Left lobe of liver (tissue), 2 donors: ENCODE measurements at regions not wholly inside any gene's neighbourhood (a gene's known extent, or its start where the extent isn't known, plus 50 kb on each side); places are given as distances from the start of the nearest gene placed in this dataset.
"Not testable (repeated sequence)": the region's sequence is repeated elsewhere in the genome, so short reads cannot be mapped to it uniquely, and the experiment has no call there.

Source experiments
- ATAC-seq: fragments of 200-7000 bp; cut with Tn5 transposase; one replicate; pipeline ENCODE4 v1.9.1; 2020; ENCODE audit warnings: mild to moderate bottlenecking, moderate library complexity
- DNase-seq: peaks from one replicate; pipeline ENCODE4 v3.0.0-alpha.2; 2020; ENCODE audit warnings: low spot score
- donor health status: DM: no; HTN: no; CAD: no; lungs with moderate emphysema.
- donor health status: DM: no; HTN: yes; CAD: no.

GRCh38 chr1:118479351-118479750 lies 294.3 kb upstream of the SPAG17 start:
- DNase-seq (no peak), ATAC-seq (no peak)

GRCh38 chr1:118473825-118474224 lies 288.8 kb upstream of the SPAG17 start:
- DNase-seq: no peak
- ATAC-seq: no peak

GRCh38 chr1:118464460-118464859 lies 279.4 kb upstream of the SPAG17 start:
- ATAC-seq, DNase-seq: not testable (repeated sequence)

- ATAC-seq: peak; percentile 63
These were observed 276.1 kb upstream of the SPAG17 start for GRCh38 chr1:118461154-118461553.

GRCh38 chr1:118459871-118460270 lies 274.8 kb upstream of the SPAG17 start:
- DNase-seq (no peak), ATAC-seq (no peak)

More at GRCh38 chr1:118461154-118461553, 276.1 kb upstream of the SPAG17 start:
- no peak for DNase-seq

- ATAC-seq, DNase-seq: not testable (repeated sequence)
These were observed 268.8 kb upstream of the SPAG17 start for GRCh38 chr1:118453856-118454255.

GRCh38 chr1:118445156-118445555 lies 260.1 kb upstream of the SPAG17 start:
- ATAC-seq: no peak
- no peak for DNase-seq

- no peak for ATAC-seq
- DNase-seq: no peak
These were observed 257.2 kb upstream of the SPAG17 start for GRCh38 chr1:118442214-118442613.

- no peak for ATAC-seq
- DNase-seq: no peak
These were observed 252.6 kb upstream of the SPAG17 start for GRCh38 chr1:118437664-118438063.

GRCh38 chr1:118429856-118430255 lies 244.8 kb upstream of the SPAG17 start:
- DNase-seq (no peak), ATAC-seq (no peak)

- DNase-seq: no peak
- ATAC-seq: no peak
These were observed 236.9 kb upstream of the SPAG17 start for GRCh38 chr1:118421868-118422350.

GRCh38 chr1:118404024-118404423 lies 219.0 kb upstream of the SPAG17 start:
- DNase-seq (no peak), ATAC-seq (no peak)

GRCh38 chr1:118397496-118397859 lies 212.4 kb upstream of the SPAG17 start:
- DNase-seq: no peak
- ATAC-seq: no peak

- ATAC-seq (no peak), DNase-seq (no peak)
These were observed 211.9 kb upstream of the SPAG17 start for GRCh38 chr1:118396829-118397495.

GRCh38 chr1:118396279-118396678 lies 211.3 kb upstream of the SPAG17 start:
- DNase-seq (no peak), ATAC-seq (no peak)

GRCh38 chr1:118395430-118395991 lies 210.5 kb upstream of the SPAG17 start:
- DNase-seq: no peak
- ATAC-seq: no peak

GRCh38 chr1:118390955-118391354 lies 205.9 kb upstream of the SPAG17 start:
- no peak for ATAC-seq
- no peak for DNase-seq

GRCh38 chr1:118388301-118388959 lies 203.4 kb upstream of the SPAG17 start:
- DNase-seq: no peak
- no peak for ATAC-seq

GRCh38 chr1:118381197-118381869 lies 196.3 kb upstream of the SPAG17 start:
- ATAC-seq (no peak), DNase-seq (no peak)

- DNase-seq, ATAC-seq: not testable (repeated sequence)
These were observed 192.2 kb upstream of the SPAG17 start for GRCh38 chr1:118377183-118377582.

GRCh38 chr1:118371612-118372011 lies 186.6 kb upstream of the SPAG17 start:
- ATAC-seq: no peak
- DNase-seq: no peak

- ATAC-seq (no peak), DNase-seq (no peak)
These were observed 185.8 kb upstream of the SPAG17 start for GRCh38 chr1:118370861-118371260.
